ENCODE measurements at regions not wholly inside any gene's neighbourhood (a gene's known extent, or its start where the extent isn't known, plus 50 kb on each side); places are given as distances from the start of the nearest gene placed in this dataset.

DNA sequence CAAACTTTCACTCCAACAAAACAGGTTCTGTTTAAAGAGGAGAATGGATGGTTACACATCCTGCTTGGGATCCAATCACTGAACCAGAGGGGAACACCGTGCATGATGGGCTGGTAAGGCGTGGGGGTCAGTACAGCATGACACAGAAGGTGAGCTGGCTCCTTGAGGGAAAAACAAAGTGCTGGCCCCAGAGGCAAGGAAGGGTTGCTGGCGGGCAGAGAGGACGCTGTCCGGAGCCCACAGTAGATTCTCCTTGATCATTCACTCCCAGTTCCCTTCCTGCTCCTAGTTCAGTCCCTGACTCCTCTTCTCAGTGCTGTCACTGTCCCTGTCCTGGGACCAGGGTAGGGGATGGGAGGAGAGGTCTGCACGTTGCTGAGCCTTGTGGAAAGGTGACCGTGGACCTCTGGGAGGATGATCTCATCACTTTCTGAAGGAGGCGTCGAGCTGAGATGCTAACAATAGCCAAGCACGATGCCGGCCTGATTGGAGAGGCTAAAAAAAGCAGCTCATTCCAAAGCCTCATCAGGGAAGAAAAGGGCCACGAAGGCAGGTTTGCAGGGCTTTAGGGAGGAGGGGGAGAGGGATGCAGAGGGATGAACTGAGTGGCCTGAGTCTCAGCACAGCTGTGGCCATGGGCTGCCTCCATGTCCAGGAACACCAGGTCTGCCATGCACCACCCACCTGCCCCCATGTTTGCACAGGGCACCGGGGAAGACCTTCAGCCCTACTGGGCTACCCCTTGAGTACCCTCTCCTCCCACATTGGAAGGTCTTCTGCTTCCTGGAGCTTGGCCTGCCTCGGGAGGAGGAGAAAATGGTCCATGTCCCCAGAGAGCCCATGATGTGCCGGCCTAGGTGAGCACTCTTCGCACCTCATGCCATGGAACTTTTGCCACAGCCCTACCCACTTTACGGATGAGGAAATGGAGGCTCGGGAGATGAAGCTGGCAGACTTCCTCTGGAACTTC, 72.7 kb upstream of the RTL6 start:
- CTCF ChIA-PET: no interaction called here
- no peaks in the 10 kb centered on the region for H3K9me3 ChIP-seq (ENCODE audit: control insufficient read depth, insufficient read depth, low read depth, low read length)
- H3K27me3 ChIP-seq (ENCODE audit: control insufficient read depth, insufficient read depth, low read length): no peaks in the 10 kb centered on the region
- TF ChIP-seq POLR2AphosphoS5 (IDR thresholded peaks at IDR 0.05; ENCODE audit: low read depth, low read length): no peak
- TF ChIP-seq TCF7L2 (IDR thresholded peaks at IDR 0.05; ENCODE audit: low read depth, low read length): no peak
- TF ChIP-seq, protein P1, sequence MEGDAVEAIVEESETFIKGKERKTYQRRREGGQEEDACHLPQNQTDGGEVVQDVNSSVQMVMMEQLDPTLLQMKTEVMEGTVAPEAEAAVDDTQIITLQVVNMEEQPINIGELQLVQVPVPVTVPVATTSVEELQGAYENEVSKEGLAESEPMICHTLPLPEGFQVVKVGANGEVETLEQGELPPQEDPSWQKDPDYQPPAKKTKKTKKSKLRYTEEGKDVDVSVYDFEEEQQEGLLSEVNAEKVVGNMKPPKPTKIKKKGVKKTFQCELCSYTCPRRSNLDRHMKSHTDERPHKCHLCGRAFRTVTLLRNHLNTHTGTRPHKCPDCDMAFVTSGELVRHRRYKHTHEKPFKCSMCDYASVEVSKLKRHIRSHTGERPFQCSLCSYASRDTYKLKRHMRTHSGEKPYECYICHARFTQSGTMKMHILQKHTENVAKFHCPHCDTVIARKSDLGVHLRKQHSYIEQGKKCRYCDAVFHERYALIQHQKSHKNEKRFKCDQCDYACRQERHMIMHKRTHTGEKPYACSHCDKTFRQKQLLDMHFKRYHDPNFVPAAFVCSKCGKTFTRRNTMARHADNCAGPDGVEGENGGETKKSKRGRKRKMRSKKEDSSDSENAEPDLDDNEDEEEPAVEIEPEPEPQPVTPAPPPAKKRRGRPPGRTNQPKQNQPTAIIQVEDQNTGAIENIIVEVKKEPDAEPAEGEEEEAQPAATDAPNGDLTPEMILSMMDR (IDR thresholded peaks at IDR 0.05): no peak
- TF ChIP-seq, protein P2, sequence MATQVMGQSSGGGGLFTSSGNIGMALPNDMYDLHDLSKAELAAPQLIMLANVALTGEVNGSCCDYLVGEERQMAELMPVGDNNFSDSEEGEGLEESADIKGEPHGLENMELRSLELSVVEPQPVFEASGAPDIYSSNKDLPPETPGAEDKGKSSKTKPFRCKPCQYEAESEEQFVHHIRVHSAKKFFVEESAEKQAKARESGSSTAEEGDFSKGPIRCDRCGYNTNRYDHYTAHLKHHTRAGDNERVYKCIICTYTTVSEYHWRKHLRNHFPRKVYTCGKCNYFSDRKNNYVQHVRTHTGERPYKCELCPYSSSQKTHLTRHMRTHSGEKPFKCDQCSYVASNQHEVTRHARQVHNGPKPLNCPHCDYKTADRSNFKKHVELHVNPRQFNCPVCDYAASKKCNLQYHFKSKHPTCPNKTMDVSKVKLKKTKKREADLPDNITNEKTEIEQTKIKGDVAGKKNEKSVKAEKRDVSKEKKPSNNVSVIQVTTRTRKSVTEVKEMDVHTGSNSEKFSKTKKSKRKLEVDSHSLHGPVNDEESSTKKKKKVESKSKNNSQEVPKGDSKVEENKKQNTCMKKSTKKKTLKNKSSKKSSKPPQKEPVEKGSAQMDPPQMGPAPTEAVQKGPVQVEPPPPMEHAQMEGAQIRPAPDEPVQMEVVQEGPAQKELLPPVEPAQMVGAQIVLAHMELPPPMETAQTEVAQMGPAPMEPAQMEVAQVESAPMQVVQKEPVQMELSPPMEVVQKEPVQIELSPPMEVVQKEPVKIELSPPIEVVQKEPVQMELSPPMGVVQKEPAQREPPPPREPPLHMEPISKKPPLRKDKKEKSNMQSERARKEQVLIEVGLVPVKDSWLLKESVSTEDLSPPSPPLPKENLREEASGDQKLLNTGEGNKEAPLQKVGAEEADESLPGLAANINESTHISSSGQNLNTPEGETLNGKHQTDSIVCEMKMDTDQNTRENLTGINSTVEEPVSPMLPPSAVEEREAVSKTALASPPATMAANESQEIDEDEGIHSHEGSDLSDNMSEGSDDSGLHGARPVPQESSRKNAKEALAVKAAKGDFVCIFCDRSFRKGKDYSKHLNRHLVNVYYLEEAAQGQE (IDR thresholded peaks at IDR 0.05; ENCODE audit: insufficient read depth in 1 of 2, low read depth in 2 of 2, low read length in 1 of 2): no peak
- no peak for TF ChIP-seq SIN3A (IDR thresholded peaks at IDR 0.05; ENCODE audit: borderline replicate concordance, insufficient read depth, low read depth, low read length)
- intact Hi-C loops (cut with micrococcal nuclease; ENCODE audit: unreplicated experiment) (no loop called here), in situ Hi-C loops (cut with HindIII; ENCODE audit: low pct_unique_long_range_greater_than_20kb, low sequenced_read_pairs) (no loop called here)
- BruUV-seq (replicated peaks): no TSS peak
- POLR2A ChIA-PET: no interaction called here
- no peak overlapping the region for H3K27ac ChIP-seq (ENCODE audit: low read length)
- no peak for ATAC-seq
- no peaks in the 10 kb centered on the region for H3K36me3 ChIP-seq (ENCODE audit: control insufficient read depth, insufficient read depth, low read length)
- H3K4me3 ChIP-seq (ENCODE audit: low read depth in 2 of 2, low read length in 2 of 2): no peak overlapping the region
- H3K4me1 ChIP-seq (ENCODE audit: control insufficient read depth, insufficient read depth, low read length): no peaks in the 10 kb centered on the region; the same call in 1 of the 2 replicates
- DNase-seq (ENCODE audit: low read depth, low spot score): no peak

DNA sequence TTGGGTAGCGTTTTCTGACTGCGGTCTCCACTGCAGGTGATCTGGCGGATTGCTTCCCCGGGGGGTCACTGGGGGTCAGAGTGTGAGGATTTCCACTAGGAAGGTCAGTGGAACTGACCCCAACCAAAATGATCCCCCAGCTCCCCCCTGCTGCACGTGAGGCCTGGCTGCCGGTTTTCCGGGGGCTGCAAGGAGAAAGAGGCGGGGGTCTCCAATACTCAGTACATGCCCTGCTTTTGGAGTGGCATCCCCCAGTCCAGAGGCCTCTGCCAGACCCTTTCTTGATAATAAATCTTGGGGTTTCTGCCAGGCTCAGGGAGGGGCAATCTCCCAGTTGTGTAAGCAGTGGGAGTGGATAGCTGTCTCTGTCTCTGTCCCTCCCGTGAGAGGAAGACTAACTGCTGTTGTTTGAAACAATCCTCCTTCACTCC, 71.5 kb upstream of the RTL6 start:
- H3K4me1 ChIP-seq (ENCODE audit: control insufficient read depth, insufficient read depth, low read length): no peaks in the 10 kb centered on the region; the same call in 1 of the 2 replicates
- no peaks in the 10 kb centered on the region for H3K9me3 ChIP-seq (ENCODE audit: control insufficient read depth, insufficient read depth, low read depth, low read length)
- no peak for ATAC-seq
- in situ Hi-C loops (cut with HindIII; ENCODE audit: low pct_unique_long_range_greater_than_20kb, low sequenced_read_pairs): no loop called here
- H3K36me3 ChIP-seq (ENCODE audit: control insufficient read depth, insufficient read depth, low read length): no peaks in the 10 kb centered on the region
- H3K27ac ChIP-seq (ENCODE audit: low read length): no peak overlapping the region
- DNase-seq (ENCODE audit: low read depth, low spot score): no peak
- ChIA-PET POLR2A (no interaction called here), CTCF (no interaction called here)
- TF ChIP-seq TCF7L2 (IDR thresholded peaks at IDR 0.05; ENCODE audit: low read depth, low read length): no peak
- TF ChIP-seq, protein P1 (IDR thresholded peaks at IDR 0.05): no peak
- TF ChIP-seq POLR2AphosphoS5 (IDR thresholded peaks at IDR 0.05; ENCODE audit: low read depth, low read length): no peak
- TF ChIP-seq SIN3A (IDR thresholded peaks at IDR 0.05; ENCODE audit: borderline replicate concordance, insufficient read depth, low read depth, low read length): no peak
- TF ChIP-seq, protein P2 (IDR thresholded peaks at IDR 0.05; ENCODE audit: insufficient read depth in 1 of 2, low read depth in 2 of 2, low read length in 1 of 2): no peak
- no peaks in the 10 kb centered on the region for H3K27me3 ChIP-seq (ENCODE audit: control insufficient read depth, insufficient read depth, low read length)
- no peak overlapping the region for H3K4me3 ChIP-seq (ENCODE audit: low read depth in 2 of 2, low read length in 2 of 2)
- intact Hi-C loops (cut with micrococcal nuclease; ENCODE audit: unreplicated experiment): no loop called here
- no TSS peak for BruUV-seq (replicated peaks)
